HepG2 (cell line): ENCODE measurements at regions not wholly inside any gene's neighbourhood (a gene's known extent, or its start where the extent isn't known, plus 50 kb on each side); places are given as distances from the start of the nearest gene placed in this dataset.

Experiments used
- ATAC-seq: fragments of 200-7000 bp; cut with Tn5 transposase; 3 replicates; pipeline ENCODE4 v1.9.1; 2020; ENCODE audit warnings: mild to moderate bottlenecking, moderate library complexity
- BruUV-seq: library from RNA; stranded (reverse); fragments of 400-500 nt; replicated peaks from 2 replicates; lab custom pipeline; 2021; lab: Mats Ljungman, UMichigan
- CTCF ChIA-PET: fragments of 300-600 bp; formaldehyde crosslinking; extraction: SDS; loops from one replicate; lab custom pipeline; 2021; ENCODE audit warnings: low total read pairs, inconsistent platforms, low intra/inter-chr PET ratio; lab: Yijun Ruan, JAX
- POLR2A ChIA-PET: fragments of 350-600 bp; sonication (Branson Sonifier 250); formaldehyde crosslinking; loops from one replicate; lab custom pipeline; 2020; ENCODE audit warnings: antibody characterized with exemption, inconsistent platforms; lab: Yijun Ruan, JAX
- DNase-seq: peaks from one replicate; pipeline ENCODE4 v3.0.0-alpha.2; 2015; ENCODE audit warnings: low spot score
- FAIRE-seq: peaks from 3 replicates; lab custom pipeline; 2011; peaks lifted over from hg19 to GRCh38; lab: Jason Lieb, UNC
- H2AFZ ChIP-seq: one replicate; pipeline ENCODE4 v1.6.1; 2011; ENCODE audit warnings: low read length, inconsistent platforms
- H3K27ac ChIP-seq: fragments of 300-600 bp; 3 replicates; pipeline ENCODE4 v1.8.0; 2011; ENCODE audit warnings: mixed run types, mild to moderate bottlenecking, mixed read lengths, low read length, inconsistent platforms; ENCODE audit not compliant: insufficient read depth; ENCODE audit errors: extremely low read length
- H3K27me3 ChIP-seq, 2 experiments: fragments of 200-600 bp in 1 of 2; 2 replicates in 1 of 2; 3 replicates in 1 of 2; pipeline versions ENCODE4 v1.6.0 to v1.8.0; 2011; ENCODE audit warnings: low read length in 2 of 2, mild to moderate bottlenecking in 2 of 2, moderate library complexity in 2 of 2, inconsistent platforms in 1 of 2; ENCODE audit not compliant: insufficient read depth in 2 of 2, control insufficient read depth in 1 of 2
- H3K36me3 ChIP-seq, 2 experiments: fragments of 200-600 bp in 1 of 2; replicated peaks in 1 of 2; 2 replicates in 1 of 2; 3 replicates in 1 of 2; pipeline versions ENCODE4 v1.5.1 to v1.8.0; 2011; ENCODE audit warnings: low read length in 2 of 2, inconsistent platforms in 1 of 2; ENCODE audit not compliant: insufficient read depth in 2 of 2, control insufficient read depth in 1 of 2
- H3K4me1 ChIP-seq: 2 replicates; pipeline ENCODE4 v1.5.1; 2012; ENCODE audit warnings: low read length, inconsistent platforms; ENCODE audit not compliant: insufficient read depth
- H3K4me2 ChIP-seq: 2 replicates; pipeline ENCODE4 v1.6.0; 2011; ENCODE audit warnings: low read depth, low read length, inconsistent platforms
- H3K4me3 ChIP-seq, 3 experiments: fragments of 200-600 bp in 1 of 3; sonication (generic), shearing (Covaris generic) in 1 of 3; replicated peaks in 1 of 3; 2 replicates each; pipeline ENCODE4 v1.5.1; 2011 to 2016; ENCODE audit warnings: low read length in 3 of 3, inconsistent platforms in 2 of 3, low read depth in 2 of 3, mild to moderate bottlenecking in 2 of 3, control low read depth in 1 of 3, mixed read lengths in 1 of 3; ENCODE audit not compliant: insufficient read depth in 1 of 3
- H3K79me2 ChIP-seq: one replicate; pipeline ENCODE4 v1.6.1; 2011; ENCODE audit warnings: low read length, inconsistent platforms; ENCODE audit not compliant: insufficient read depth
- H3K9ac ChIP-seq: 2 replicates; pipeline ENCODE4 v1.6.0; 2011; ENCODE audit warnings: mild to moderate bottlenecking, low read depth, low read length, inconsistent platforms; ENCODE audit not compliant: insufficient read depth
- H3K9me3 ChIP-seq: 2 replicates; pipeline ENCODE4 v1.5.1; 2012; ENCODE audit warnings: mild to moderate bottlenecking, low read length
- H4K20me1 ChIP-seq: 2 replicates; pipeline ENCODE4 v1.6.0; 2011; ENCODE audit warnings: inconsistent platforms, mild to moderate bottlenecking, low read length, moderate library complexity; ENCODE audit not compliant: insufficient read depth
- ARID3A ChIP-seq: IDR thresholded peaks from 2 replicates; pipeline ENCODE4 v1.6.1; 2012; ENCODE audit warnings: low read depth, low read length, improper control_type of control experiment
- FOXA1 ChIP-seq, 2 experiments: fragments of 450-650 bp in 1 of 2; sonication (generic) in 1 of 2; formaldehyde crosslinking in 1 of 2; IDR thresholded peaks; 2 replicates each; pipeline versions ENCODE4 v1.4.0 to v1.6.1; 2016 to 2020; ENCODE audit warnings: missing genetic modification reagents in 1 of 2
- HOXA9 ChIP-seq: sonication (generic); formaldehyde crosslinking; IDR thresholded peaks from 2 replicates; pipeline ENCODE4 v1.8.1; 2022; ENCODE audit warnings: missing genetic modification reagents, mild to moderate bottlenecking, moderate library complexity, borderline replicate concordance
- KMT2B ChIP-seq: IDR thresholded peaks from 2 replicates; pipeline ENCODE4 v1.6.1; 2016; ENCODE audit warnings: missing genetic modification reagents, missing compliant biosample characterization
- RELA ChIP-seq: sonication (generic); formaldehyde crosslinking; IDR thresholded peaks from 2 replicates; pipeline ENCODE4 v1.4.0; 2020; ENCODE audit warnings: missing genetic modification reagents
- SP2 ChIP-seq: sonication (generic); formaldehyde crosslinking; IDR thresholded peaks from 2 replicates; pipeline ENCODE4 v1.5.1; 2020; ENCODE audit warnings: mild to moderate bottlenecking, missing genetic modification reagents
- ZBTB7B ChIP-seq: sonication (generic); formaldehyde crosslinking; IDR thresholded peaks from 2 replicates; pipeline ENCODE4 v1.4.0; 2020; ENCODE audit warnings: missing genetic modification reagents
- in situ Hi-C: cut with HindIII; loops from 2 replicates; pipeline ENCODE4 v1.10.0; 2017; ENCODE audit warnings: low pct_unique_long_range_greater_than_20kb; ENCODE audit not compliant: extremely low pct_ligation_motif_present
- intact Hi-C: fragments of 100-400 bp; cut with micrococcal nuclease; formaldehyde crosslinking; loops from one replicate; pipeline ENCODE4 v1.10.0; 2022; ENCODE audit not compliant: unreplicated experiment
- TF ChIP-seq, protein P1 (sequence below): sonication (generic); formaldehyde crosslinking; IDR thresholded peaks from 2 replicates; pipeline ENCODE4 v1.4.0; 2020; ENCODE audit warnings: mild to moderate bottlenecking, missing genetic modification reagents

- DNase-seq: no peak
- ChIA-PET CTCF (no interaction called here), POLR2A (no interaction called here)
- TF ChIP-seq ZBTB7B (no peak), FOXA1 (IDR thresholded peaks at IDR 0.05) (no peak), FOXA1 (CRISPR knock-in tag; IDR thresholded peaks at IDR 0.05) (no peak), RELA (CRISPR knock-in tag) (no peak), ARID3A (no peak), SP2 (CRISPR knock-in tag) (no peak), KMT2B (CRISPR knock-in tag) (no peak), HOXA9 (CRISPR knock-in tag) (no peak)
- TF ChIP-seq, protein P1, sequence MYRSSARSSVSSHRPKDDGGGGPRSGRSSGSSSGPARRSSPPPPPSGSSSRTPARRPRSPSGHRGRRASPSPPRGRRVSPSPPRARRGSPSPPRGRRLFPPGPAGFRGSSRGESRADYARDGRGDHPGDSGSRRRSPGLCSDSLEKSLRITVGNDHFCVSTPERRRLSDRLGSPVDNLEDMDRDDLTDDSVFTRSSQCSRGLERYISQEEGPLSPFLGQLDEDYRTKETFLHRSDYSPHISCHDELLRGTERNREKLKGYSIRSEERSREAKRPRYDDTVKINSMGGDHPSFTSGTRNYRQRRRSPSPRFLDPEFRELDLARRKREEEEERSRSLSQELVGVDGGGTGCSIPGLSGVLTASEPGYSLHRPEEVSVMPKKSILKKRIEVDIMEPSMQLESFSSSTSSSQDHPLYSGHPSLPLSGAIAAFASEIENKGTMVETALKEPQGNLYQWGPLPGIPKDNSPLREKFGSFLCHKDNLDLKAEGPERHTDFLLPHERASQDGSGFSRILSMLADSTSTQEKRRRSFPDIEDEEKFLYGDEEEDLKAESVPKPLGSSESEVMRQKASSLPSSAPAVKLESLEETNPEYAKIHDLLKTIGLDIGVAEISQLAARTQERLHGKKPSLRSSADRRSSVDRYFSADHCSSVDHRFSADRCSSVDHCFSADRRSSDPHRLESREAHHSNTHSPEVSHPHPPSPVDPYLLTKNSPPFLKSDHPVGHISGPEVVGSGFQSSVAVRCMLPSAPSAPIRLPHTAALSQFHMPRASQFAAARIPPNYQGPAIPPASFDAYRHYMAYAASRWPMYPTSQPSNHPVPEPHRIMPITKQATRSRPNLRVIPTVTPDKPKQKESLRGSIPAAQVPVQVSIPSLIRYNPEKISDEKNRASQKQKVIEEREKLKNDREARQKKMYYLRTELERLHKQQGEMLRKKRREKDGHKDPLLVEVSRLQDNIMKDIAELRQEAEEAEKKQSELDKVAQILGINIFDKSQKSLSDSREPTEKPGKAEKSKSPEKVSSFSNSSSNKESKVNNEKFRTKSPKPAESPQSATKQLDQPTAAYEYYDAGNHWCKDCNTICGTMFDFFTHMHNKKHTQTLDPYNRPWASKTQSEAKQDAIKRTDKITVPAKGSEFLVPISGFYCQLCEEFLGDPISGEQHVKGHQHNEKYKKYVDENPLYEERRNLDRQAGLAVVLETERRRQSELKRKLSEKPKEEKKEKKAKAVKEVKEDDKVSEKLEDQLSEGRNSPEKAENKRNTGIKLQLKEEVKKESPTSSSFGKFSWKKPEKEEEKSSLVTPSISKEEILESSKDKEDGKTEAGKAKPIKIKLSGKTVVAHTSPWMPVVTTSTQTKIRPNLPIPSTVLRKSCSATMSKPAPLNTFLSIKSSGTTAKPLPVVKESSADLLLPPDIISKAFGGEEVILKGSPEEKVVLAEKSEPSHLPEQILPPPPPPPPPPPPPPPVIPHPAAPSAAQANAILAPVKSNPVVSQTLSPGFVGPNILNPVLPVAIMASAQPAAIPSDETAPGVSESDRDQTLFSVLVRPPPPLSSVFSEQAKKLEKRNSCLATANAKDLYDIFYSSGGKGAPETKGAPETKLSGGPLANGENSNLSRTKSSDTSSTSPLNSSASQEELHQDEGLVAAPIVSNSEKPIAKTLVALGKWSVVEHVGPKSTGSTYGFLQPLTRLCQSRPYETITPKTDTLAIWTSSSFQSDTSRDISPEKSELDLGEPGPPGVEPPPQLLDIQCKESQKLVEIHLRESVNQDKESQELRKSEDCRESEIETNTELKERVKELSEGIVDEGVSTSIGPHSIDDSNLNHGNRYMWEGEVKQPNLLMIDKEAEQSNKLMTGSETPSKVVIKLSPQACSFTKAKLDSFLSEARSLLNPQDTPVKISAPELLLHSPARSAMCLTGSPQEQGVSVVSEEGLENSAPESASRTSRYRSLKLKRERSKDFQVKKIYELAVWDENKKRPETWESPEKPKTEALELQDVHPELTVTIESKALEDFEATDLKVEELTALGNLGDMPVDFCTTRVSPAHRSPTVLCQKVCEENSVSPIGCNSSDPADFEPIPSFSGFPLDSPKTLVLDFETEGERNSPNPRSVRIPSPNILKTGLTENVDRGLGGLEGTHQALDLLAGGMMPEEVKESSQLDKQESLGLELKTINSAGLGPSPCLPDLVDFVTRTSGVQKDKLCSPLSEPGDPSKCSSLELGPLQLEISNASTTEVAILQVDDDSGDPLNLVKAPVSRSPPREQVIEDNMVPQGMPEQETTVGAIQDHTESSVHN (CRISPR knock-in tag): no peak
- Histone ChIP-seq H3K27me3 (no peaks in the 10 kb centered on the region; a peak in 1 of 5 replicates), H3K27ac (no peak overlapping the region), H3K4me1 (no peaks in the 10 kb centered on the region), H3K9ac (no peak overlapping the region), H3K36me3 (no peaks in the 10 kb centered on the region), H2AFZ (no peak overlapping the region), H4K20me1 (no peaks in the 10 kb centered on the region), H3K4me2 (no peak overlapping the region), H3K4me3 (no peak overlapping the region), H3K9me3 (0 out of 2 replicates have a peak, but pooled peaks cover 6% of the 10 kb centered on the region), H3K79me2 (no peaks in the 10 kb centered on the region)
- FAIRE-seq: no peak
- no peak for ATAC-seq
- in situ Hi-C loops (no loop called here), intact Hi-C loops (no loop called here)
- no TSS peak for BruUV-seq
These were observed 312.6 kb downstream of the SLITRK6 start for GRCh38 chr13:85486663-85487062.
